ENCODE measurements at regions not wholly inside any gene's neighbourhood (a gene's known extent, or its start where the extent isn't known, plus 50 kb on each side); places are given as distances from the start of the nearest gene placed in this dataset.

DNA sequence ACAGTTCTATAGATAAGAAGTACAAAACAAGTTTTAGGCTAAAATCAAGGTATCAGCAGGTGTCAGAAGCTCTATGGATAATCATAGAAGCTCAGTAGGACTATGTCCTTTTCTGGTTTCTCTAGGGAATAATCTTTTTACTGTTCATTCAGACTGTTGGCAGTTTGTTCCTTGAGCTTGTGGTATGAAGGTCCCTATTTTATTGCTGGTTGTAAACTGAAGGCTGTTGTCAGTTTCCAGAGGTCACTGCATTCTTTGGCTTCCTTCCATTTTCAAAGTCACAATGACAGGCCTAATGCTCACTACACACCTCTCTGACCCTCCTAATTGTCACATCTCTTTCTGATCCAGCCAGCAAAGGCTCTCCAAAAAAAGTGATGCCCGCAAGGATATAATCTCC is 337.9 kb upstream of the EDNRB start:
- ATAC-seq (no peak), DNase-seq (ENCODE audit: low spot score) (no peak)
- intact Hi-C loops (cut with DNase I): no loop called here

DNA sequence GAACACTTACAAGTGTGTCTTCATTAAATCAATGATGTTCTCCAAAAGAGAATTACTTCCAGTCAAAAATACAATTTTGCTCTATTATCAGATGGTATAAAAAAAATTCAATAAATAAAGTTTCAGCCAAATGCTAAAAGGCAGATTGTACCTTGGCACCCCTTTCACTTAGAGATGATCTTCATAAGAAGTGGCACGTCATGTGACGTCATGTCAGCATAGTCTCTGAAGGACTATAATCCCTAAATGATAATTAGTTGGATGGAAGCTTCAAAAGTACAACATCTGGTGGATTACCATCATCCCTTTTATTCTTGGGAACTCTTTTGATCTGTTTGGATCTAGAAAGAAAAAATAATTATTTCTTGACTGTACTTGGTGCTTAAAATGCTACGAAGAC is 335.5 kb upstream of the EDNRB start:
- DNase-seq (ENCODE audit: low spot score) (no peak), ATAC-seq (no peak)
- intact Hi-C loops (cut with DNase I): no loop called here

DNA sequence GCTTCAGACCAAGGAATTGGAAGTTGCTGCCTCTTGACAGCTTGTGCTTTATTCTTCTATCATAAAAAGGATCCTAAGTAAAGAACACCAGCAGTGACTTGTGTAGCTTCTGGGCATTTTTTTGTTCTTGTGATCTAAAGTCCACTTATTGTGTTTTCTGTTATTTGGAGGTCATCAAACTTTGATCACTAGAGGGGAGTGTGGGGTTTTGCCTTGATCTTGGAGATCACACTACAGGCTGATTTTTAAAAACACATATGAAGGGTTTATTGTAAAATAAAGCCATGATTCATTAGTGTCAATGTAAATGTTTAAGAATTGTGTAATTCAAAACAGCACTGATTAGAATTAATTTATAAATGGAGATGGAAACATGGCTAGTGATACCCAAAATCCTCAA is 328.7 kb upstream of the EDNRB start:
- no peak for DNase-seq (ENCODE audit: low spot score)
- no peak for ATAC-seq
- intact Hi-C loops (cut with DNase I): no loop called here

DNA sequence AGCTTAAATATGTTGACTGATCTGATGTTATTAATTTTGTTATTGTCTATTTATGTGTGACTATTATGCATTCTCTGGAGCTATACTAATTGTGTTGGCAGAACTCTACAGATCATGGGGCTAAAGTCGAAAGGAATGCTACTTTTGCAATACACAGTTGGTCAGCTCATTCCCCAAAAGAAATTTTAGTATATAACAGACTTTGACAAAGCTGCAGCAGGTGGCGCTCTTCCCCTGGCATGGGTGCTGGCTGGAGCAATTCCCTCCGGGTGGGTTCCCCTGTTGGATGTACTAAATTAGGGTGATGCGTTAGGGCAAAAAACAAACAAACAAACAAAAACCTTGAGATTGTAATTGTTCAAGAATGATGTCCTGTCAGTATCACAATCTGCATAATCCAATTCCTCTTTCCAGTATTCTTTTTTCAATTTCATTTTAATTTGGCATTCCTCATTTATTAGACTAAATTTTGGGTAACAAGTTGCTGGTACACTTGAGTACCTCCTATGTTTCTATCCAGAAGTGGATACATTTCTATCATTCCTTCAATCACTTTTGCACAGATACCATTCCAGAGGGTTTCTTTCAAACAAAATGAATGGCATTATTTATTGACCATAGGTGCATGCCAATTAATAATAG is 322.8 kb upstream of the EDNRB start:
- intact Hi-C loops (cut with DNase I): no loop called here
- ATAC-seq: no peak
- no peak for DNase-seq (ENCODE audit: low spot score)

DNA sequence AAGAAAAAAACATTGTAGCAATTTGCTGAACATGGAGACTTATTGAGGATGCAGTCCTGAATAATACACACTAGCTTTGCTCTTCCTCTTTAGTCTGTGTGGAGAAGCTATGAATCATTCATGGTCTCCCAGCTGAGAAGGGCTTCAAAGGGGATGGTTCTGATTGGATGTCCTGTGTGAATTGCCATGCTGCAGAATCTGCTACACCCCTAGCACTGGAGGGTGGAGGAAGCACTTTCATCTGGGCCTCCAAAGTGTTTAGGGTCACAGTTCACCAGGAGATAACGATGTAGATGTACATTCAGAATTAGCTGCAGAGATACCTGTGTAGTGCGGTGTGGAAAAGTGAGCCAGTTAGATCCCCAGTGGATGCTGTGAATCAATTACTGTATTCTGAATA is 321.1 kb upstream of the EDNRB start:
- no peak for DNase-seq (ENCODE audit: low spot score)
- intact Hi-C loops (cut with DNase I): no loop called here
- no peak for ATAC-seq

DNA sequence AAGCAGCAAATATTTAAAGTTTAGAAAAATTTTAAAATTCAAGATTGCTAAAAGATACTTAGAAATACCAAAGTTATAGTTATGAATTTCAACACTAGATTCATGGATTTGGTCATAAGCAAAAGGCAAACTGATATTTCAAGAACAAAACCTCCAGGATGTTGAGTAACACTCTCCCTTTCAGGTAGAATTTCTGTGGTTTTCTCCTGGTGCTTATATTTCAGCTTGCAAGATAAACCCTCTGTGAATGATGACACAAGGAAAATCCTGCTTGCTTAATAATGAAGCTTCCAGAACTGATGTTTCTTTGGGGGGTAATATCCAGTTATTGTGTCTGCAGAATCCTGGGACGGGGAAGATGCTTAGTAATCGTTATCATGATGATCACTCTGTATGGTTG is 320.3 kb upstream of the EDNRB start:
- no peak for ATAC-seq
- no peak for DNase-seq (ENCODE audit: low spot score)
- intact Hi-C loops (cut with DNase I): no loop called here

DNA sequence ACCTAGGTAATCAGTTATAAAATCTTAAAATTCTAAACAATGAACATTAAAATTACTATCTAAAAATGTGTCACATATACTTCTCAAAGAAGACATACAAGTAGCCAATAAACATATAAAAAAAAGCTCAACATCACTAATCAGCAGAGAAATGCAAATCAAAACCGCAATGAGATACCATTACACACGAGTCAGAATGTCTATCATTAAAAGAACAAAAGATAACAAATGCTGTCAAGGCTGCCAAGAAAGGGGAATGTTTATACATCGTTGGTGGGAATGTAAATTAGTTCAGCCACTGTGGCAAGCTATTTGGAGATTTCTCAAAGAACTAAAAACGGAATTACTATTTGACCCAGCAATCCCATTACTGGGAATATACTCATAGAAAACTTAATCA is 310.3 kb upstream of the EDNRB start:
- intact Hi-C loops (cut with DNase I): no loop called here
- no peak for ATAC-seq
- no peak for DNase-seq (ENCODE audit: low spot score)

DNA sequence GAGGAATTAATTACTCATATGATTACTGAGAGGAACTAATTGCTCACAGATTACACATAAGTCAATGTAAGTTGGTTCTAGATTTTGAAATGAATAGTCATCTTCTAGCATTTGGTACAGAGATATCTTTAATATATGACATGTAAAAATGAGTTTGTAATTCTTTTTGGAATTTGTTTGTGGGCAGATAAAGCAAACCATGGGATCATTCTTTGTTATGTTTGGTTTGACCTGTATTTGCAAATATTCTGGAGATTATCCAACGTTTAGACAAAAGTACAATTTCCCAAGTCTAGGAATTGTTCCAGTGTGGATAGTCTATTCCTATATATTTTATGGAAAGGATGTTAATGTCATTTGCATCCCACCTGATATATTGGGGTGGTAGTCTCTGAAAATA is 309.6 kb upstream of the EDNRB start:
- DNase-seq (ENCODE audit: low spot score) (no peak), ATAC-seq (no peak)
- intact Hi-C loops (cut with DNase I): no loop called here

DNA sequence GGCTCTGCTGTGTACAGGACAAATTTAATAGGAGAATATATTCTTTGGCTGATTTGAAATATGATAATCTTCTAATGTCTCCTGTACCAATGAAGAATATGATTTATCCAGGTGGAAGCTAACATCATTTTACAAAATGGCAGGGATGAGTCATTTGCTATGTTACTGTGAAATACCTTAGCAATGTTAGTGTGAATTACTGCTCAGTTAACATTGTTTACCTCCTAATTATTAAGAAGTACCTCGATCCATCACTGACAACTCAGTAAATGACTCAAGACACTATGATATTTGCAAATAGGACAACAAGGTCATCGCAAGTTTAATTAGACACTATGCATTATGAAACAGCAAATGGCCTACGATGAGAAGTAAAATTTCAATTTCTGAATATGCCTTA is 309.1 kb upstream of the EDNRB start:
- ATAC-seq (no peak), DNase-seq (ENCODE audit: low spot score) (no peak)
- intact Hi-C loops (cut with DNase I): no loop called here

DNA sequence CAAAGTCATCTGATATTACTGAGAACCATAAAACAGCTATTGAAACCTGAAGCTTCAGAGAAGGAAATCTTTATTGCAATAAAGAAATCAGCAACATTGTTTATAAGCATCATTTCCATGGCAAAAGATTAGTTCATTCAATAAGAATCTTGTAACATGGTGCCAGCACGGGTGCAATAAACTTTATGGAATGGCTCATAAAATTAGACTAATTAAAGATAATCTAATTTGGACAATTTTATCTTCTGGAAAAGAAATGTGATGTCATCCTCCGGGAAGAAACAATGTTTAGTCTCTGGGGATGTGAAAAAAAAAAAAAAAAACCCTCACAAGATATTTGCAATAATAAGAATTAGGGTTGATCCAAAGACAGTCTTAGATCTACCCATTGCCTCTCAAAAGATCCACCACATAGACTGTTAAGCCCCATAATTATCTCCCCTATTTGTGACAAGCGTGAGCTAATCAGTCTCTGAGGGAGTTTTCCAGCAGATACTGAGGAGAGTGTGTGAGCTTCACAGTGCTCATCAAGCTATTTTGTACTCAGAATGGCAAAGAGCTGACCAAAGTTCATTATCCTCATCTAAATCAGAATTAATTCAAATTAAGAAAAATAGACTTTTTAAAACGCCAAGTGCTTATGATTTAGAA is 297.0 kb upstream of the EDNRB start:
- intact Hi-C loops (cut with DNase I): no loop called here
- ATAC-seq: no peak
- no peak for DNase-seq (ENCODE audit: low spot score)

DNA sequence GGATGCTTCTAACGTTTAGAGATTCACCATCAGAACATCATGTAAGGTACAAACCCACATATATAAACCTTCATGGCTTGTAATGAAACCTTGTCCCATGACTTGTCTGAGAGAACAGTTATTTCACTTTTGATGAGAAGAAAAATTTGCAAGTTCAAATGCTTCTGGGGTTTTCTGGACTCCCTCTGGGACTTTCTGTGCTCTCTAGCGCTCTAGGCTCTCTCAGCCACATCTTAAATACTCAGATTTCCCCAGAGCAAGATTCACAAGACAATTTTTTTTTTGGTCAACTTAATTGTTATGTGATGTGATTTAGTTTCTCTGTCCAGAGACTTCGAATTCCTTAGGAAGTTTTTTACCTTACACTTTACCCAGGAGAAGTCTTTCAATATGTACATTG is 282.8 kb upstream of the EDNRB start:
- ATAC-seq: no peak
- intact Hi-C loops (cut with DNase I): no loop called here

DNA sequence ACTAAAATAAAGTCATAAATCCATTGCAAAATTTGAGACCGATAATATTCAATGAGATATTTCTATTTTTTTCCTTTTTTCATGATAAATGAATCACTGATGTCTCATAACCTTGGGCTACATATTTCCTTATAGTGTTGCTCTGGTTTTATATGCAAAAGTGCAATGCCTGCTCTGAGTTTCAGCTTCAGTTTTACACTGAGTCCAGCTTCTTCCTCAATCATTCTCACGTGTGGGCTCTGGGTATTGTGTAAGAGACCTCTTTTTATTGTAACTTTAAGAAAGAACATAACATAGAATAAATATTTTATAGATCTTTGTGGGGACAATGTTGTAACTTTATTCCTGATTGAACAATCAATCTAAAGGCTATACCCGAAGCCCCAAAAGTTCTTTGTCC is 280.2 kb upstream of the EDNRB start:
- no peak for ATAC-seq
- intact Hi-C loops (cut with DNase I): no loop called here

More for the DNA sequence above, 282.8 kb upstream of the EDNRB start:
- no peak for DNase-seq (ENCODE audit: low spot score)

DNA sequence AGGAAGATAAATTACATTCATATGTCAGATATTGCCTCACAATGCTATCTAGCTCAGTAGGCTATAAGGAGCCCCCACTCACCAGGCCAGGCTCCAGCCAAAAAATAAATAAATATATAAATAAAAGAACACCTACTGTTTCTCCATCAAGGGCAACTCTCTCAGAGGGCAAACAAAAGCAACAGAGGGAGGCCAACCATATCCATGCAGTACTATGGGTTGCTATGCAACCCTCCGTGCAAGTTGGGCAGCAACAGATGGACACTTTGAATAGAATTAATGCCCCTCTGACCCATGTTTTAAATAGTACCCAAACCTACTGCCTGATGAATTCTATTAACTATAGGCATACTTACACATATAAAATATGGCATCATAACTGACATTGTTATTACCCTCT is 279.8 kb upstream of the EDNRB start:
- intact Hi-C loops (cut with DNase I): no loop called here

More for the DNA sequence above, 280.2 kb upstream of the EDNRB start:
- no peak for DNase-seq (ENCODE audit: low spot score)

DNA sequence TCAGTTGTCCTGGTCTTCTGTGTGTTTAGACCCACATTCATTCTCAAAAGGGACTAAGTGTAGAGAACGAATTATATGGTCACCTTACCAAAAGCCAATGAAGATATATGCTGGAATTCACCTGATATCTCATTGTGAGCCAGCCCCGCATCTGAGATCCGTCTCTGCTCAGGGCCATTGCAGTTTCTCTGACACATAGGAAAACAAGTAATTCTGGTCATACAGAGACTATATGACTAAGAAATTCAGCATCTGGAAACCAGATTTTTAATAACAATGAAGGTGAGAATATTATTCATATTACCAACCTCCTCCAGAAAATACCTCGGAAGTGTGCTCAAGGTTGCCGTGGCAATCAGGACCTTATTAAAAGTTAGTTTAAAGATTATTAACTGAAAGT is 278.6 kb upstream of the EDNRB start:
- DNase-seq (ENCODE audit: low spot score) (no peak), ATAC-seq (no peak)
- intact Hi-C loops (cut with DNase I): no loop called here

More for the DNA sequence above, 279.8 kb upstream of the EDNRB start:
- no peak for DNase-seq (ENCODE audit: low spot score)
- ATAC-seq: no peak

DNA sequence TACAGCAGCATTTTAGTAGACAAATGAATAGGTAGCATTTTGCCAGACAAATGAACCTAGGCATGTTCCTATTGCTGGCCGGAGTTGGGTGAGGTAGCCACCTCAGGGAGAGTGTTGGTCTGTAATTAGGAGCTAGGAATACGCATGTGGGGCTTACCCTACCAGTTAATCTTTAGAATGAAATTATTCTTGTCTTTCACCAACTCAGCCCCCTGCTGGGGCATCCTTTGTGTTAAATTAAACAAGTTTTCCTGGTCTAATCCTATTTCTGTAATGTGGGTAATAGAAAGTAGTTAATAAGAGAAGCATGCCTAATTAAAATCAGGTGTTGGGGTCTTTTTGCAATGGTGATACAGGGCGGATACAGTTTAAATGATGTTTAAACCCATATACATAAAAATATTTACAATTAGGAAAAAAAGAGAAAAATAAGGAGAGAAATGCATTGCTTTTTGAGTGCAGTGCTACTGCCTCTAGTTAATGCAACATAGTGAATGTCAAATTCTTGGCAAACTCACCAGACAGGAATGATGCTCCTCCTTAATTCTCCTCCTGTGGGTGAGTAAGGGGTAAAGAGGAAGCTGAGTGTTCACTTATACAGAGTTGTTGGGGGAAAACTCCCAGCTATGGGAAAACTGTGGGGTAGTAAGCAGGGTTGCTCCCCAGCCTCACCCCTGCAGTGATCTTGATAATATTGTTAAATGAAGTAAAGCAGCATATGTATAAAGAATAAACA is 276.4 kb upstream of the EDNRB start:
- DNase-seq (ENCODE audit: low spot score) (no peak), ATAC-seq (no peak)
- intact Hi-C loops (cut with DNase I): no loop called here

DNA sequence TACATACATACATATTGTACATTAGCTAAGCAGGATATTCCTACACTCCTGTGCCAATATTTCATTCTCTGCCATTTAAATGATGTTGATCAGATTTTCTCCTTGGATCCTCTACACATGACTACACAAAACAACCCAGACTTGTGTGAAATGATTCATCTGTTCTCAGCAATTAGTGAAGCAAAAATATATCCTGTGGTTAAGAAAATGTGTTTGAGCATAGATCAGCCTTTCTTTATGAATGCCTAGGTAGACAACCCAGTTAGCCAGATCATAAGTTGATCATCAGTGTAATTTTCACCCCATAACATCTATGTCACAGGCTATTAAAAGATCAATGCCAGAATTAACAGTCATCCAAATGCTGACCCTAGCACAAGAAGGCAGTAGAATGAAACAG is 275.2 kb upstream of the EDNRB start:
- intact Hi-C loops (cut with DNase I): no loop called here

DNA sequence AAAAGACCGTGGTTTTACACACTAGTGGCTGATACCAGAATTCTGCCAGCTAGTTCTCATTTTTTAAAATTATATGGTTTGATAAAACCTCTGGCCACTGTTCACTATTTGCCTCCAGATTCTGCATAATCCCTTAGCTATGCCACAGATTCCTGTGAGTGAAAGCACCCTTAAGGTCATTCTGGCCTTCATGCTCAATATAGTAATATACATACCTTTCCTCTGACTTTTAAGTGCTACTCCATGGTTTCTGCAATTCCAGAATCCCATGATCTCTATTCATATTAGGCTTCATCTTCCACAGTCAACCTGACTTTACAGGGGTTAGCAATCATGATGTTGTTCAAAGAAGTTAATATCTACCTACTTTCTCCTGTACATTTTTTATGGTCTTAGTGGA is 274.1 kb upstream of the EDNRB start:
- no peak for DNase-seq (ENCODE audit: low spot score)
- ATAC-seq: no peak
- intact Hi-C loops (cut with DNase I): no loop called here

More for the DNA sequence above, 275.2 kb upstream of the EDNRB start:
- DNase-seq (ENCODE audit: low spot score): no peak
- no peak for ATAC-seq

DNA sequence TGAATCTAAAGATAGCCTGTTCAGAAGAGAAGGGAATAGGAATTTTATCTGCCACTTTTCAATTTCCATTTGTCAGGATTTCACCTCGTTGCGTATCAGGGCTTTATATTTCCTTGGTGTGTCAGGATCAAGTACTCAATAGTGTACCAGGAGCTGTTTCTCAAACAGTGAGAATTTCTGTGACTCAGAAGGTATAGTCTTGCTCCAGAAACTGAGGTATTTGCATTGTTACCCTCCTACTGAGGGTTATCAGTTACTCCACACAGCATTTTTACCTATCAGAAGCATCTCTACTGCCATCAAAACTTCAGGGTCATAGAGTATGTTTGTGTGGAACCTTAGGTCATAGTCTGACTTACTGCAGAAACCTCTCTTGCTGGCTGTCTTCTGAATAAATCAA is 271.7 kb upstream of the EDNRB start:
- no peak for DNase-seq (ENCODE audit: low spot score)
- intact Hi-C loops (cut with DNase I): no loop called here
- no peak for ATAC-seq

DNA sequence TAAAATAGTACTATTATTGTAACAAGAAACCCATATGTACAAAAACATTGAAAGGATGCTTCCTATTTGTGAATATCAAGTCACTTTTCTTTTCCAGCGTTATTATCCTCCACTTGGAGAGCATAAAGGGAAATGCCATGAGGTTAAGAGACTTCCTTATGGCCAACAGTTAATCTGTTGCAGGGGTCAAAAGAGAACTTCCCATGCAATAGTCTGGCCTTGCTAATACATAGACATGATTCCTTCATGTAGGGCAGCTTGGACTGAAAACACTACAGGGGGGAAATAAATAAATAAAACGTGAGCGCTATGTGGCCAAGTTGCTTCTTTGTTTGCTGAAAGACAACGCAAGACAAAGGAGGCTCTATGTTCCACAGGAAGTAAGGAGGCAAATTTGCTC is 269.1 kb upstream of the EDNRB start:
- no peak for ATAC-seq
- intact Hi-C loops (cut with DNase I): no loop called here
- DNase-seq (ENCODE audit: low spot score): no peak

DNA sequence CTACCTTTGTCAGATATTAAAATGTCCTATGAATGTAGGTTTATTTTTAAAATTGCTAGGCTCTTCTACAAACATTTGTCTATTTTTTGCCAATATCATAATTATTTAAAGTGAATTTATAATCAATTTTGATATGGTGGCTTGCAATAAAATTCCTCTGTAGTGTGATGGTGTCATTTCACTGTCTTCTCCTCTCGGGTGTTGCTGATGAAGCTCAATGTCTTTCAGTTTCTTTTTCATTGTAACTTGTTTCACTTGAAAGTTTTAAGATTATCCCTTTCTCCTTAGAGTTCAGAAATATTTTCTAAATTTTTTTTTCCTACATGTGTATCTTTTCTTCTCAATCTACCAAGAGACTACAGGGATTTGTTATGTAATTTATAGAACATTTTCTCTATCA is 267.1 kb upstream of the EDNRB start:
- ATAC-seq: no peak
- DNase-seq (ENCODE audit: low spot score): no peak
- intact Hi-C loops (cut with DNase I): no loop called here

DNA sequence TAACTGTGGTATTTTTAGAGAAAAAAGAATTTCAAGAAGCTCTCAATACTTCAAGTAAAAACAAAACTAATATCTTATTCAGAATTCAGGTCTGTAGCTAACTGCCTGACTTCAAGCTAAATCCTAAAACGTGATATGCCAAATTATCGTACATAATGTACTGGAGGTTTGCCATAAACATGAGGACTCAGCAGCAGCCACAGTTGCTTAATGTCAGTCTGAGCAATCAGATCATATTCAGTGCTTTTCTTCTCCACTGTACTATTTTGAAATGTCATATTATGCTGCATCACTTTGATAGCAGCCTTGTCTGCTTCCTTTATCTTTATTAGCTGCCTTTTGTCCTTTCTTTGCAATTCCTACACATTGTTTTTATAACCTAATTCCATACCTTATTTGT is 265.1 kb upstream of the EDNRB start:
- intact Hi-C loops (cut with DNase I): no loop called here

More for the DNA sequence above, 265.1 kb upstream of the EDNRB start:
- no peak for DNase-seq (ENCODE audit: low spot score)
- ATAC-seq: no peak
